ENCODE measurements at regions not wholly inside any gene's neighbourhood (a gene's known extent, or its start where the extent isn't known, plus 50 kb on each side); places are given as distances from the start of the nearest gene placed in this dataset.

DNA sequence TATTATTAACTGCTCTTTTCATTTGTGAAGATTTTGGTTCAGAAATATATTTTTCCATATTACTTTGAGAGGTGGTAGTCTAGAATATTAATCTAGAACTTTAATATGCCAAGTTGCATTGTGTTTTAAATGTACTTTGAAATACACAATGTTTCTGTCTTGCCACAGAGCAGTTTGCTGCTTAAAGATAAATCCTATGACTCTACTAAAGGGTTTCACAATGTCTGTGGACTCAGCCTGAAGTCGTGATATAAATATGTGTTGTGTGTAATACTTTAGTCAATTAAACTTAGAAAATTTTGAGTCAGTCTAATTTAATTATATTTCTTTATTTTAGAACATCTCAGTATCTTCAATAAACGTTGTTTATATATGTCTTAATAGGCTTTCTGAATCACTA, 1771.7 kb upstream of the PCDH7 start:
- Histone ChIP-seq H3K9me3 (ENCODE audit: control insufficient read depth, insufficient read depth, low read length) (no peaks in the 10 kb centered on the region), H3K36me3 (ENCODE audit: control insufficient read depth, insufficient read depth, low read length) (no peaks in the 10 kb centered on the region), H3K27me3 (ENCODE audit: control insufficient read depth, insufficient read depth, low read length) (no peaks in the 10 kb centered on the region), H3K9ac (ENCODE audit: low read depth, low read length) (no peak overlapping the region), H3K4me3 (ENCODE audit: low read depth, low read length) (no peak overlapping the region), H3K27ac (ENCODE audit: low read depth, low read length) (no peak overlapping the region), H3K4me1 (ENCODE audit: control insufficient read depth, insufficient read depth, low read length) (no peaks in the 10 kb centered on the region)

DNA sequence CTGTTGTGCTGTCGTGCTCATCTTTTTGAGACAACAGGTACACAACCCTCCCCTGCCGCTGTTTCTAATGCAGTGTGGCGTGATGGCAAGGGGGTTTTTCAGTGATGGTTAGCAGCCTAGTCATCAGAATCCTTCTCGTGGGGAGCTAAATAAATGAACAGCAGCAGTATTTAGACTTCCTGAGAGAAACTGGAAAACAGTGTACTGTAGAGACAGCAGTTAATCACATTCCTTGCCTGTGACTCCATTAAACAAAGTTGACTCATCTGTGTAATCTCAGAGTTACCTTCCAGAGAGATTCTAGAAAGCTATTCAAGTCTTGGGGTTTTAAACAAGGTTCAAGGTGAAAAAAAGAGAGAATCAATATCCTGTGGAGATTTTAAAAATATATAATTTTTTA, 1753.2 kb upstream of the PCDH7 start:
- Histone ChIP-seq H3K9me3 (ENCODE audit: control insufficient read depth, insufficient read depth, low read length) (no peaks in the 10 kb centered on the region), H3K4me1 (ENCODE audit: control insufficient read depth, insufficient read depth, low read length) (no peaks in the 10 kb centered on the region), H3K27me3 (ENCODE audit: control insufficient read depth, insufficient read depth, low read length) (no peaks in the 10 kb centered on the region), H3K27ac (ENCODE audit: low read depth, low read length) (no peak overlapping the region), H3K9ac (ENCODE audit: low read depth, low read length) (no peak overlapping the region), H3K4me3 (ENCODE audit: low read depth, low read length) (no peak overlapping the region), H3K36me3 (ENCODE audit: control insufficient read depth, insufficient read depth, low read length) (no peaks in the 10 kb centered on the region)

DNA sequence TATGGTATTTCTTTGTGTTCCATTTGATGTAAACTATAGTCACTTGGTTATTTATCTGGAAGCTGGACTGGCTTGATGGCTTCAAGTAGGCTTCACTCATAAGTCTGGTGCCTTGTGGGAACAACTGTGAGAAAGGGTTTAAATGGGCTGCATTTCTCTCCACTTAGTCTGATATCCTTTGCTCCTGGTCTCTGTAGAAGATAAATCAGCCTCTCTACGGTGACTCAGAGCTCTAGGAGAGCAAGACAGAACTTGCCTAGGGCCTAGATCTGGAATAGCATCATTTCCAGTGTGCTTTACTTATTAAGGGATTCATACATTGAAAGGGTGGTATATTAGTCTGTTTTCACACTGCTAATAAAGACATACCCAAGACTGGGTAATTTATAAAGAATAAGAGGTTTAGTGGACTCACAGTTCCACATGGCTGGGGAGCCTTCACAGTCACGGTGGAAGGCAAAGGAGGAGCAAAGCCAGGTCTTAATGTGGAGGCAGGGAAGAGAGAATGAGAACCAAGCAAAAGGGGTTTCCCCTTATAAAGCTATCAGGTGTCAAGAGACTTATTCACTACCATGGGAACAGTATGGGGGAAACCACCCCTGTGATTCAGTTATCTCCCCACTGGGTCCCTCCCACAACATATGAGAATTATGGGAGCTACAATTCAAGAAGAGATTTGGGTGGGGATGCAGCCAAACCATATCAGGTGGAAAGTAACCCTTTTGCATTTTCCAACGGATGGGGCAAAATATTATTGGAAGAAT, 1746.4 kb upstream of the PCDH7 start:
- Histone ChIP-seq H3K9ac (ENCODE audit: low read depth, low read length) (no peak overlapping the region), H3K4me1 (ENCODE audit: control insufficient read depth, insufficient read depth, low read length) (no peaks in the 10 kb centered on the region), H3K36me3 (ENCODE audit: control insufficient read depth, insufficient read depth, low read length) (no peaks in the 10 kb centered on the region), H3K27me3 (ENCODE audit: control insufficient read depth, insufficient read depth, low read length) (no peaks in the 10 kb centered on the region), H3K4me3 (ENCODE audit: low read depth, low read length) (no peak overlapping the region), H3K9me3 (ENCODE audit: control insufficient read depth, insufficient read depth, low read length) (no peaks in the 10 kb centered on the region), H3K27ac (ENCODE audit: low read depth, low read length) (no peak overlapping the region)

DNA sequence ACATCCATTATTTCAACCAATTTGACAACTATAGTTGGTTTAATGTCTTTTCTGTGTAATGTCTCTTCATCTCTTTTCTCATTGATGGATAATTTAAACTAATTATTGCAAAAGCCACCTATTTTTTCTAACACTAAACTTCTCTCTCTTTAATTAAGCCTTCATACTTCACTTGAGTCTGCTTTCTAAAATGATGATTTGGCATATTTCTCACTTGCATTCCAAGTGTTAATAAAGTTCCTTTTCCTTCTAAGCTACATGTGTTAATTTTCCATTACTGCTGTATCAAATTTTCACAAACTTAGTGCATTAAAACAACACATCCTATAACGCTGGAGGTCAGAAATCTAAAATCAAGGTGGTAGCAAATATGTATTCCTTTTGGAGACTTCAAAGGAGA, 1743.8 kb upstream of the PCDH7 start:
- Histone ChIP-seq H3K36me3 (ENCODE audit: control insufficient read depth, insufficient read depth, low read length) (no peaks in the 10 kb centered on the region), H3K4me3 (ENCODE audit: low read depth, low read length) (no peak overlapping the region), H3K27me3 (ENCODE audit: control insufficient read depth, insufficient read depth, low read length) (no peaks in the 10 kb centered on the region), H3K9ac (ENCODE audit: low read depth, low read length) (no peak overlapping the region), H3K27ac (ENCODE audit: low read depth, low read length) (no peak overlapping the region), H3K4me1 (ENCODE audit: control insufficient read depth, insufficient read depth, low read length) (no peaks in the 10 kb centered on the region), H3K9me3 (ENCODE audit: control insufficient read depth, insufficient read depth, low read length) (no peaks in the 10 kb centered on the region)

DNA sequence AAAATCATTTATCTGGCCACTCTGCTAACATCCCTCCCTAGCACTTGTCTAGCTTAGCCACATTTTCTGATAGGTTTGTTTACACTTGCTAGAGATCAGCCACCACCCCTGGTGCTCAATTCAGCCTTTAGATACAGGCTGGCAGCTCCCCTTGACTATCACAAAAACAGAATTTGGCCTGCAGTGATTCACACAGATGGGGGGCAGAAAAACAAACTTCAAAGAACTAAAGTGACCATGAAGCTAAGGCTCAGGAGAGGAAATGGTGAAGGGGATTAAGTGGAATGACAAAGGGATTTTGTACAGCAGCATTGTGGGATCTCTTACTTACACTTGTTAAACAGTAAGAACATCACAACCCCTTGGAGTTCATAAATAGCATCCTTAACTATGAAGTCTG, 1718.0 kb upstream of the PCDH7 start:
- peaks cover 25% of the 10 kb centered on the region for H3K4me1 ChIP-seq (ENCODE audit: control insufficient read depth, insufficient read depth, low read length)
- peak overlapping the region; percentile 78 for H3K27ac ChIP-seq (ENCODE audit: low read depth, low read length)
- H3K36me3 ChIP-seq (ENCODE audit: control insufficient read depth, insufficient read depth, low read length): no peaks in the 10 kb centered on the region
- H3K9ac ChIP-seq (ENCODE audit: low read depth, low read length): no peak overlapping the region
- no peak overlapping the region for H3K4me3 ChIP-seq (ENCODE audit: low read depth, low read length)
- no peaks in the 10 kb centered on the region for H3K9me3 ChIP-seq (ENCODE audit: control insufficient read depth, insufficient read depth, low read length)
- peaks cover 36% of the 10 kb centered on the region for H3K27me3 ChIP-seq (ENCODE audit: control insufficient read depth, insufficient read depth, low read length)

DNA sequence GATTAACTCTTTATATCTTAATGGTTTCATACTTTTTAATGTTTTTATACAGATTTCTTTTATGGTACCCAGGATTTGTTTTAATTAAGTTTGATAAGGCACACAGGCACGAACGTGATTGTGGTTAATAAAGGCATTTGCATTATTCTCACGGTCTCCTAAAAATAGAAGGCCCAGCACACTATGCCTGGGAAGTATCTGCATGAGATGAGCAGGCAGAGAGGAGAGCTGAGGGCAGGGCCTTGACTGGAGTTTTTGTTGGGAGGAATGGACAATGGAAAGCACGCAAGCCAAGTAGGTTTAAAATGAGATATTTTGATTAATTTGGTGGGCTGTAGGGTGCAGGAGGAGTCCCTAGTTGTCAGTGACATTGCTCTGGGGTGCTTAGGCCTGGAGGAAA, 1714.3 kb upstream of the PCDH7 start:
- Histone ChIP-seq H3K9me3 (ENCODE audit: control insufficient read depth, insufficient read depth, low read length) (no peaks in the 10 kb centered on the region), H3K9ac (ENCODE audit: low read depth, low read length) (no peak overlapping the region), H3K36me3 (ENCODE audit: control insufficient read depth, insufficient read depth, low read length) (no peaks in the 10 kb centered on the region), H3K4me3 (ENCODE audit: low read depth, low read length) (no peak overlapping the region), H3K4me1 (ENCODE audit: control insufficient read depth, insufficient read depth, low read length) (peaks cover 43% of the 10 kb centered on the region), H3K27ac (ENCODE audit: low read depth, low read length) (no peak overlapping the region), H3K27me3 (ENCODE audit: control insufficient read depth, insufficient read depth, low read length) (peaks cover 26% of the 10 kb centered on the region)

DNA sequence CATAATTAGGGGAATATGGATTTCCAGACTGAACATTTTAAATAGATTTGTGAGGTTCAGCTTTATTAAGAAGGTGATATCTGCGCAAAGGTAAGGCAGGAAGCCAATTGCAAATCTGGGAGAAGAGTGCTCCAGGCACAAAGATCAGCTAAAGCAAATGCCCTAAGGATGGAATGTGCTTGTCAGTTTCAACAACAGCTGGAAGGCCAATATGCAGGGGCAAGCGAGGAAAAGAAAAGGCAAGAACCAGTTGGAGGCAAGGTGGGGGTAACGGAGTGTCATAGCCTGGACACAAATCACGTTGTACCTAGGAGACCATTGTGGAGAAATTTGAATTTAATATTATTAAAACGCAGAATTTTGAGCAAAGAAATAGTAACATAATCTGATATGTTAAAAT, 1710.3 kb upstream of the PCDH7 start:
- Histone ChIP-seq H3K36me3 (ENCODE audit: control insufficient read depth, insufficient read depth, low read length) (no peaks in the 10 kb centered on the region), H3K9me3 (ENCODE audit: control insufficient read depth, insufficient read depth, low read length) (no peaks in the 10 kb centered on the region), H3K4me1 (ENCODE audit: control insufficient read depth, insufficient read depth, low read length) (peaks cover 20% of the 10 kb centered on the region), H3K4me3 (ENCODE audit: low read depth, low read length) (no peak overlapping the region), H3K9ac (ENCODE audit: low read depth, low read length) (no peak overlapping the region), H3K27me3 (ENCODE audit: control insufficient read depth, insufficient read depth, low read length) (peaks cover 5% of the 10 kb centered on the region), H3K27ac (ENCODE audit: low read depth, low read length) (no peak overlapping the region)

DNA sequence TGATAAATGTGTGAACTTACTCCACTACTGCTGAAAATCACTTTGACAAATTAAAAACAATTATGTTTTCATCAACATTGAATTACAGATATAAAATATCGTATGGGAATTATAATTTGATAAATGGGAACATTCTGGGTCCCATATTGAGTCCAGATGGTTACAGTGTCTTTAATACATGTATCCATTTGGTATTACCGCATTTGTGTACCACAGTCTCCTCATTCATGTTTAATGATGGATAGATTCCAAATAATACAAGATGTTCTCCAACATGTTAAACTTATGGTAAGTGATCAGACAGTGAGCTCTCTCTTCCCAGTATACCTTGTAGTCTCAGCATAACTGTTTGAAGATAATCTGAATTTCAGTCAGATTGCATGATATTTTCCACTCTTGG, 1706.8 kb upstream of the PCDH7 start:
- Histone ChIP-seq H3K36me3 (ENCODE audit: control insufficient read depth, insufficient read depth, low read length) (no peaks in the 10 kb centered on the region), H3K27me3 (ENCODE audit: control insufficient read depth, insufficient read depth, low read length) (no peaks in the 10 kb centered on the region), H3K9me3 (ENCODE audit: control insufficient read depth, insufficient read depth, low read length) (no peaks in the 10 kb centered on the region), H3K4me3 (ENCODE audit: low read depth, low read length) (no peak overlapping the region), H3K27ac (ENCODE audit: low read depth, low read length) (no peak overlapping the region), H3K4me1 (ENCODE audit: control insufficient read depth, insufficient read depth, low read length) (peaks cover 20% of the 10 kb centered on the region), H3K9ac (ENCODE audit: low read depth, low read length) (no peak overlapping the region)

DNA sequence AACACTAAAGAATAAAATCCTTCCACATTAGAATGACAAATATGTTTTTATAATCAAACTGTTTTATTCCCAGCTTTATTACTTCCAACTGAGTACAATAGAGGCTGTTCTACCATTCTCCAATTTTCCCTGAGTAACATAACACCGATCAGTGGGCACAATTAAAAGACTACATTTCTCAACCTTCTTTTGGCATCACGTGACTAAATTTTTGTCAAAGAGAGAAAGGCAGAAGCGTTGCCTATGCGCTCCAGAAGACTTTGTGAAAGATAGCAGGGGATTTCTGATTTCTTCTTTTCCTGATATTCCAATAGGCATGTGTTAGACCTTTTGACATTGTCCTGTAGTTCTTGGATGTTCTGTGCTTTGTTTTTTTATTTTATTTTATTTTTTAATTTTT, 1705.6 kb upstream of the PCDH7 start:
- Histone ChIP-seq H3K27me3 (ENCODE audit: control insufficient read depth, insufficient read depth, low read length) (no peaks in the 10 kb centered on the region), H3K9ac (ENCODE audit: low read depth, low read length) (no peak overlapping the region), H3K36me3 (ENCODE audit: control insufficient read depth, insufficient read depth, low read length) (no peaks in the 10 kb centered on the region), H3K4me1 (ENCODE audit: control insufficient read depth, insufficient read depth, low read length) (peaks cover 15% of the 10 kb centered on the region), H3K4me3 (ENCODE audit: low read depth, low read length) (no peak overlapping the region), H3K9me3 (ENCODE audit: control insufficient read depth, insufficient read depth, low read length) (no peaks in the 10 kb centered on the region), H3K27ac (ENCODE audit: low read depth, low read length) (no peak overlapping the region)

DNA sequence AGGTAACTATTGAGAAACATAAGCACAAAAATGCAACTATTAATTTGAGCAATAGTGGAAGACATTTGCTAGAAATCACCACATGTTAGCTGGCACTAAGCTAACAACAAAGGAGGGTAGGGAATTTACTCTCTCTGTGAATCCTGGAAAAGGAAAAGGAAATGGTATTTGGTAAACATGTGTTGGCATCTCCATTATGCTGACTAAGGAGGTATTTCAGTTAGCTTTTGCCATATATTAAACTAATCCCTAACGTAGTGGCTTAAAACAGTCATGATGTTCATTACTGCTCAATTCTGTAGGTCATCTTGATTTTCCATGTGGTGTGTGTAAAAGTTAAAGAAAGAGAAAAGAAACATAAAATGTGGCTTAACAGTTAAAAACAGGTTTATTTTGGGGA, 1686.5 kb upstream of the PCDH7 start:
- H3K27ac ChIP-seq (ENCODE audit: low read depth, low read length): no peak overlapping the region
- no peak overlapping the region for H3K9ac ChIP-seq (ENCODE audit: low read depth, low read length)
- H3K27me3 ChIP-seq (ENCODE audit: control insufficient read depth, insufficient read depth, low read length): no peaks in the 10 kb centered on the region
- no peak overlapping the region for H3K4me3 ChIP-seq (ENCODE audit: low read depth, low read length)
- no peaks in the 10 kb centered on the region for H3K36me3 ChIP-seq (ENCODE audit: control insufficient read depth, insufficient read depth, low read length)
- no peaks in the 10 kb centered on the region for H3K4me1 ChIP-seq (ENCODE audit: control insufficient read depth, insufficient read depth, low read length)
- H3K9me3 ChIP-seq (ENCODE audit: control insufficient read depth, insufficient read depth, low read length): peaks cover 18% of the 10 kb centered on the region

DNA sequence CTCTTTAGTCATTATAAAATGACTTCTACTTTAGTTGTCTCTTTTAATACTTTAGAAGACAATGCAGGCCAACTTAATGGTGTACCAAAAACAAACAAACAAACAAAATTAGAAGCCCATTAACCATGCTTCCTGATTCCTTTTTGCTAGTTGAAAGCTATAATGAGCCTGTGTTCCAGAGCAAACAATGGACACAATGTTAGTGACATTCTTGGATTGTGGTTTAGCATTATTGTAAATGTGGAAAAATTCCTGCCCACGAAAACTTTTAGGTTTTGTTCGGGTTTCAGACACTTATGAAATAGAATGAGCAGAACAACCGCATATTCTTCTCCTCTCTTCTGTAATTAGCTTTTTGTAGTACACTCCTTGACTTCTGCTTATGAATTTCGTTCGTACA, 1682.7 kb upstream of the PCDH7 start:
- Histone ChIP-seq H3K4me3 (ENCODE audit: low read depth, low read length) (no peak overlapping the region), H3K9ac (ENCODE audit: low read depth, low read length) (no peak overlapping the region), H3K27me3 (ENCODE audit: control insufficient read depth, insufficient read depth, low read length) (no peaks in the 10 kb centered on the region), H3K9me3 (ENCODE audit: control insufficient read depth, insufficient read depth, low read length) (peaks cover 18% of the 10 kb centered on the region), H3K36me3 (ENCODE audit: control insufficient read depth, insufficient read depth, low read length) (no peaks in the 10 kb centered on the region), H3K4me1 (ENCODE audit: control insufficient read depth, insufficient read depth, low read length) (no peaks in the 10 kb centered on the region), H3K27ac (ENCODE audit: low read depth, low read length) (no peak overlapping the region)

All from HUES48 (cell line).